Hippocampal formation (tissue), 2 donors: ENCODE measurements at regions not wholly inside any gene's neighbourhood (a gene's known extent, or its start where the extent isn't known, plus 50 kb on each side); places are given as distances from the start of the nearest gene placed in this dataset.
"Not testable (repeated sequence)": the region's sequence is repeated elsewhere in the genome, so short reads cannot be mapped to it uniquely, and the experiment has no call there.

Experiments used
- DNase-seq, 2 donors: peaks; one replicate each; lab custom pipeline; 2025; lab: John Stamatoyannopoulos, UW

GRCh38 chr2:106009096-106009495 lies 185.0 kb downstream of the UXS1 start:
- no peak for DNase-seq

GRCh38 chr2:106004851-106005250 lies 189.2 kb downstream of the UXS1 start:
- no peak for DNase-seq

GRCh38 chr2:105999211-105999989 lies 194.7 kb downstream of the UXS1 start:
- no peak for DNase-seq

- no peak for DNase-seq
Observed at GRCh38 chr2:105997711-105998110, 196.4 kb downstream of the UXS1 start.

- no peak for DNase-seq
Observed at GRCh38 chr2:105990624-105991023, 203.5 kb downstream of the UXS1 start.

GRCh38 chr2:105989803-105990202 lies 204.3 kb downstream of the UXS1 start:
- not testable (repeated sequence) for DNase-seq

- no peak for DNase-seq
Observed at GRCh38 chr2:105989070-105989469, 205.0 kb downstream of the UXS1 start.

- no peak for DNase-seq
Observed at GRCh38 chr2:105977807-105978206, 216.3 kb downstream of the UXS1 start.

GRCh38 chr2:105977212-105977611 lies 216.9 kb downstream of the UXS1 start:
- DNase-seq: no peak

GRCh38 chr2:105974812-105975211 lies 219.3 kb downstream of the UXS1 start:
- no peak for DNase-seq

- DNase-seq: no peak
Observed at GRCh38 chr2:105972927-105973326, 221.2 kb downstream of the UXS1 start.

- no peak for DNase-seq
Observed at GRCh38 chr2:105972246-105972645, 221.9 kb downstream of the UXS1 start.

- no peak for DNase-seq
Observed at GRCh38 chr2:105969552-105969951, 224.5 kb downstream of the UXS1 start.

GRCh38 chr2:105962221-105962620 lies 217.5 kb downstream of the NCK2 start:
- DNase-seq: no peak

GRCh38 chr2:105961599-105962146 lies 217.0 kb downstream of the NCK2 start:
- no peak for DNase-seq

GRCh38 chr2:105959357-105959756 lies 214.6 kb downstream of the NCK2 start:
- no peak for DNase-seq

- DNase-seq: no peak
Observed at GRCh38 chr2:105954891-105955290, 210.2 kb downstream of the NCK2 start.

GRCh38 chr2:105953942-105954341 lies 209.2 kb downstream of the NCK2 start:
- no peak for DNase-seq

GRCh38 chr2:105952131-105952530 lies 207.4 kb downstream of the NCK2 start:
- no peak for DNase-seq

GRCh38 chr2:105951384-105951694 lies 206.6 kb downstream of the NCK2 start:
- DNase-seq: no peak

GRCh38 chr2:105950521-105951383 lies 206.0 kb downstream of the NCK2 start:
- DNase-seq: no peak

- no peak for DNase-seq
Observed at GRCh38 chr2:105943977-105944376, 199.3 kb downstream of the NCK2 start.
